ENCODE measurements at regions not wholly inside any gene's neighbourhood (a gene's known extent, or its start where the extent isn't known, plus 50 kb on each side); places are given as distances from the start of the nearest gene placed in this dataset.

- TF ChIP-seq ZNF274 (IDR thresholded peaks at IDR 0.05; ENCODE audit: low read depth, low read length) (no peak), YY1 (IDR thresholded peaks at IDR 0.05; ENCODE audit: insufficient read depth, insufficient read length) (no peak), SUZ12 (IDR thresholded peaks at IDR 0.05; ENCODE audit: extremely low read depth, insufficient read depth, insufficient read length) (no peak)
These were observed 123.9 kb downstream of the DIO2 start for GRCh38 chr14:80087411-80087810.
